Transverse colon (tissue), 3 donors: ENCODE measurements at regions not wholly inside any gene's neighbourhood (a gene's known extent, or its start where the extent isn't known, plus 50 kb on each side); places are given as distances from the start of the nearest gene placed in this dataset.

Experiments
- POLR2A ChIP-seq: fragments of 450-650 bp; IDR thresholded peaks from one replicate; pipeline ENCODE4 v1.6.1; 2016; ENCODE audit warnings: antibody characterized with exemption, mild to moderate bottlenecking, moderate library complexity
- TF ChIP-seq, protein P1 (sequence below), 5 experiments: fragments of 200-600 bp in 3 of 5; fragments of 450-650 bp in 2 of 5; sonication (generic) in 3 of 5; IDR thresholded peaks; 1 replicate in 2 of 5; 2 replicates in 3 of 5; pipeline ENCODE4 v1.5.1; 2016 to 2017; ENCODE audit warnings: antibody characterized with exemption in 5 of 5, inconsistent platforms in 3 of 5, mild to moderate bottlenecking in 2 of 5, moderate library complexity in 1 of 5

DNA sequence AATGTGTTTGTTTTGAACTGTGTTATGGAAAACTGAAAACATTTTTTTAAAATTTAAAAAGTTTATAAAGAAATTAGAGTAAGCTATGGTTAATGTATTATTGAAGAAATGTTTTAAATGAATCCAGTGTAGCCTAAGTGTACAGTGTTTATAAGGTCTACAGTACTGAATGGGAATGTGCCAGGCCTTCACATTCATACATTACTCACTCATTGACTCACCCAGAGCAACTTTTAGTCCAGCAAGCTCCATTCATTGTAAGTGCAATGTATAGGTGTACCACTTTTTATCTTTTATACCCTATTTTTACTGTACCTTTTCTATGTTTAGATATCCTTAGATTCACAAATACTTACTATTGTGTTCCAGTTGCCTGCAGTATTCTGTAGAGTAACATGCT lies 215.1 kb upstream of the THUMPD2 start:
- TF ChIP-seq, protein P1, sequence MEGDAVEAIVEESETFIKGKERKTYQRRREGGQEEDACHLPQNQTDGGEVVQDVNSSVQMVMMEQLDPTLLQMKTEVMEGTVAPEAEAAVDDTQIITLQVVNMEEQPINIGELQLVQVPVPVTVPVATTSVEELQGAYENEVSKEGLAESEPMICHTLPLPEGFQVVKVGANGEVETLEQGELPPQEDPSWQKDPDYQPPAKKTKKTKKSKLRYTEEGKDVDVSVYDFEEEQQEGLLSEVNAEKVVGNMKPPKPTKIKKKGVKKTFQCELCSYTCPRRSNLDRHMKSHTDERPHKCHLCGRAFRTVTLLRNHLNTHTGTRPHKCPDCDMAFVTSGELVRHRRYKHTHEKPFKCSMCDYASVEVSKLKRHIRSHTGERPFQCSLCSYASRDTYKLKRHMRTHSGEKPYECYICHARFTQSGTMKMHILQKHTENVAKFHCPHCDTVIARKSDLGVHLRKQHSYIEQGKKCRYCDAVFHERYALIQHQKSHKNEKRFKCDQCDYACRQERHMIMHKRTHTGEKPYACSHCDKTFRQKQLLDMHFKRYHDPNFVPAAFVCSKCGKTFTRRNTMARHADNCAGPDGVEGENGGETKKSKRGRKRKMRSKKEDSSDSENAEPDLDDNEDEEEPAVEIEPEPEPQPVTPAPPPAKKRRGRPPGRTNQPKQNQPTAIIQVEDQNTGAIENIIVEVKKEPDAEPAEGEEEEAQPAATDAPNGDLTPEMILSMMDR (IDR thresholded peaks at IDR 0.05): no peak
- no peak for TF ChIP-seq POLR2A
